Heart right ventricle (tissue), 16 donors: ENCODE measurements at regions not wholly inside any gene's neighbourhood (a gene's known extent, or its start where the extent isn't known, plus 50 kb on each side); places are given as distances from the start of the nearest gene placed in this dataset.
"Not testable (repeated sequence)": the region's sequence is repeated elsewhere in the genome, so short reads cannot be mapped to it uniquely, and the experiment has no call there.

Source experiments
- ATAC-seq, 8 donors: fragments of 200-7000 bp; cut with Tn5 transposase; one replicate each; pipeline ENCODE4 v1.9.1; 2020; ENCODE audit warnings: mild to moderate bottlenecking in 8 of 8, moderate library complexity in 8 of 8, moderate number of reproducible peaks in 1 of 8
- DNase-seq, 2 donors: peaks; one replicate each; pipeline ENCODE4 v3.0.0-alpha.2; 2020
- H3K27ac ChIP-seq, 10 donors: fragments of 200-600 bp; sonication (generic) in 2 of 10; one replicate each; pipeline versions ENCODE4 v1.5.0 to v1.8.0; 2020 to 2022; ENCODE audit warnings: mild to moderate bottlenecking in 3 of 10
- H3K27me3 ChIP-seq, 7 donors: fragments of 200-600 bp; one replicate each; pipeline ENCODE4 v1.8.0; 2021 to 2022; ENCODE audit warnings: mild to moderate bottlenecking in 2 of 7
- H3K36me3 ChIP-seq, 9 donors: fragments of 200-600 bp; sonication (generic) in 1 of 9; one replicate each; pipeline versions ENCODE4 v1.5.0 to v1.8.0; 2020 to 2022; ENCODE audit warnings: mild to moderate bottlenecking in 2 of 9
- H3K4me1 ChIP-seq, 9 donors: fragments of 200-600 bp; sonication (generic) in 1 of 9; one replicate each; pipeline versions ENCODE4 v1.5.0 to v1.8.0; 2020 to 2022; ENCODE audit warnings: mild to moderate bottlenecking in 4 of 9
- H3K4me3 ChIP-seq, 10 donors: fragments of 200-600 bp; sonication (generic) in 2 of 10; one replicate each; pipeline versions ENCODE4 v1.5.0 to v1.8.0; 2020 to 2022; ENCODE audit warnings: mild to moderate bottlenecking in 7 of 10, moderate library complexity in 2 of 10
- H3K9me3 ChIP-seq, 11 donors: fragments of 200-600 bp in 10 of 11; sonication (generic) in 2 of 11; one replicate each; pipeline versions ENCODE4 v1.5.0 to v1.8.0; 2013 to 2022; ENCODE audit warnings: mild to moderate bottlenecking in 2 of 11, control low read depth in 1 of 11, moderate library complexity in 1 of 11
- WGBS, 2 donors: extraction: QIAGEN DNeasy Blood & Tissue Kit; methylation state at CpG; one replicate each; pipeline ENCODE4 v1.1.7; 2013; ENCODE audit warnings: inconsistent platforms in 1 of 2; 5-methylcytosine and 5-hydroxymethylcytosine counted together
- intact Hi-C, 10 donors: fragments of 100-400 bp; cut with DNase I; formaldehyde crosslinking; loops; one replicate each; pipeline versions ENCODE4 v1.11.1 to v1.14.2; 2022
- TF ChIP-seq, protein P1 (sequence below), 9 donors: fragments of 200-600 bp; sonication (generic) in 2 of 9; IDR thresholded peaks; one replicate each; pipeline versions ENCODE4 v1.5.0 to v1.8.0; 2021 to 2022; ENCODE audit warnings: antibody characterized with exemption in 9 of 9, mild to moderate bottlenecking in 5 of 9, moderate library complexity in 1 of 9
- donor health status: Arrhythmogenic right ventricular cardiomyopathy.
- donor health status: ischemic (EF 13 %, LVEDD 7.1; RV severe dilation, severe dysfunction).
- donor health status: healthy with polysubstance abuse.
- donor health status: DM: no; HTN: yes; CAD: no.
- donor health status: DM: no; HTN: no; CAD: no.
- donor health status: ischemic (EF 25% LVEDD 6.9; RV normal size, moderate dysfunction).
- donor health status: ischemic (EF 25% LVEDD 5.7; RV mildly dilated, moderate dysfunction).
- donor health status: healthy.
- donor health status: DM: yes; HTN: yes; CAD: no.
- donor health status: Ischemic cardiomyopathy.
- donor health status: ischemic (EF 35%, LVEDD 5.7; RV mildly dilated, moderate dysfunction).
- donor health status: nonischemic (EF 11% LVEDD 7.7; RV severe dilation, severe dysfunction).
- donor health status: DM: yes; HTN: yes; CAD: no.
- donor health status: PGD.
- donor health status: ischemic (EF 29% LVEDD 5.4; RV normal size, mild dysfunction).
- donor health status: nonischemic (EF 23%, LVEDD 6.1; RV moderate dilation, normal function).

DNA sequence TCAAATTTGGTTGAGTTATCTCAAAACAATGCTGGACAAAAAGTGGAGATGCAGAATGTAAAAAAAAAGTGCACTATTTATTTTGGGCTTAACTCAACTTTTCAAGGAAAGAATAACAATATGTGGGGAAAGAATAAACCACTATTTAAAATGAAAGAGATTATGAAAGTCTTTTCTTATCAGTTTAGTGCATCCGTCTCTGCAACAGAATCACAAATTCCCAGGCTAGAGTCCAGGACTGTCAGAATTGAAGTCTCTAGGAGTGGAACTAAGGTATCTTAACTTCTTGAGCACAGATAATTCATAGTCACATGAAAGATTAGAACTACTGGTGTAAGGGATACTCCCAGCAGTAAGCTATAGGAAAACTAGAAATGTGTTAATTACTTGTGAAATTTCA lies 1200.3 kb upstream of the LRRN3 start:
- Histone ChIP-seq H3K4me1 (no peaks in the 10 kb centered on the region), H3K27ac (no peak overlapping the region), H3K9me3 (peaks cover 0 to 5% (median 0%) of the 10 kb centered on the region in 11 donors), H3K36me3 (no peaks in the 10 kb centered on the region), H3K27me3 (no peaks in the 10 kb centered on the region), H3K4me3 (no peak overlapping the region)
- DNase-seq (no peak), ATAC-seq (no peak)
- WGBS, 2 donors: 14 to 16% methylated on average over 1 of the region's 1 CpG
- intact Hi-C loops: no loop called here
- TF ChIP-seq, protein P1, sequence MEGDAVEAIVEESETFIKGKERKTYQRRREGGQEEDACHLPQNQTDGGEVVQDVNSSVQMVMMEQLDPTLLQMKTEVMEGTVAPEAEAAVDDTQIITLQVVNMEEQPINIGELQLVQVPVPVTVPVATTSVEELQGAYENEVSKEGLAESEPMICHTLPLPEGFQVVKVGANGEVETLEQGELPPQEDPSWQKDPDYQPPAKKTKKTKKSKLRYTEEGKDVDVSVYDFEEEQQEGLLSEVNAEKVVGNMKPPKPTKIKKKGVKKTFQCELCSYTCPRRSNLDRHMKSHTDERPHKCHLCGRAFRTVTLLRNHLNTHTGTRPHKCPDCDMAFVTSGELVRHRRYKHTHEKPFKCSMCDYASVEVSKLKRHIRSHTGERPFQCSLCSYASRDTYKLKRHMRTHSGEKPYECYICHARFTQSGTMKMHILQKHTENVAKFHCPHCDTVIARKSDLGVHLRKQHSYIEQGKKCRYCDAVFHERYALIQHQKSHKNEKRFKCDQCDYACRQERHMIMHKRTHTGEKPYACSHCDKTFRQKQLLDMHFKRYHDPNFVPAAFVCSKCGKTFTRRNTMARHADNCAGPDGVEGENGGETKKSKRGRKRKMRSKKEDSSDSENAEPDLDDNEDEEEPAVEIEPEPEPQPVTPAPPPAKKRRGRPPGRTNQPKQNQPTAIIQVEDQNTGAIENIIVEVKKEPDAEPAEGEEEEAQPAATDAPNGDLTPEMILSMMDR (IDR thresholded peaks at IDR 0.05): no peak

DNA sequence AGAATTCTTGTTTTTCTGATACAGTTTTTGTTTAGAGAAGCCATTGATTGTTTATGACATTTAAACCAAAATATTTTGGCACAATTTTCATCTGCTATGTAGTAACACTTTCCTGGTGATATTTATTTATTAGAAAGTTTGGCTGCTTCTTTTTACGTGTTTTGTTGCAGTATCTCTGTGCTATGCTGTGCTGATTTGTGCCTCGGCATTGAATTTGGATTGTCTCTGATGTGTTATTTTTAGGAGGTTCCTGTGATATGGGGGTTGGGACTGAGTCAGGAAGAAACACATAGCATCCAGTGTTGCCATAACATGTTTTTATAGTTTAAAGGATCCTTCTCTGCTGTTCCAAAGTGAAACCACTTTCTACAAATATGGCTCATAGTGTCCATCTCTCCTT lies 1197.7 kb upstream of the LRRN3 start:
- H3K27me3 ChIP-seq: no peaks in the 10 kb centered on the region
- H3K36me3 ChIP-seq: no peaks in the 10 kb centered on the region
- H3K9me3 ChIP-seq: peaks cover 0 to 5% (median 0%) of the 10 kb centered on the region in 11 donors
- H3K4me1 ChIP-seq: no peaks in the 10 kb centered on the region
- TF ChIP-seq, protein P1 (IDR thresholded peaks at IDR 0.05): no peak
- peak overlapping the region in 1 of 10 donors; percentile 21 for H3K27ac ChIP-seq
- DNase-seq: no peak
- peak overlapping the region in 4 of 10 donors; percentile 19 to 29 (median 24) for H3K4me3 ChIP-seq
- intact Hi-C loops: no loop called here
- WGBS, 2 donors: 30 to 62% methylated on average over 2 of the region's 2 CpGs
- no peak for ATAC-seq

DNA sequence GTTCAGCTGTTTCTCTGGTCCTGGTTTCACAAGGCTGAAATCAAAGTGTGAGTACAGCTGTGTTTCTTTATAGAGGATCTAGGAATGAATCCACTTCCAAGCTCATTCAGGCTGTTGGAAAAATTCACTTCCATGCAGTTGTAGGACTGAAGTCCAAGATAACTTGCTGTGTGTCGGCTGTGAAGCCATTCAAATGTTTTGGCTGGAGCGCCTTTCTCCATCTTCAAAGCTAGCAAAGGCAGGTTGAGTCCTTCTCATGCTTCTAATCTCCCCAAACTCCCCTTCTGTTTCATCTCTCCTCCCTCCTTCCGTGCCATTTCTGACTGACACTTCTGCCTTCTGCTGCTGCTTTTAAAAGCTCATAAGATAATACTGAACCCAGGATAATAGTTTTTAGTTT lies 1195.4 kb upstream of the LRRN3 start:
- H3K27ac ChIP-seq: no peak overlapping the region
- ATAC-seq (no peak), DNase-seq (no peak)
- no peaks in the 10 kb centered on the region for H3K4me1 ChIP-seq
- no peaks in the 10 kb centered on the region for H3K27me3 ChIP-seq
- WGBS, 2 donors: 33 to 41% methylated on average over 3 of the region's 3 CpGs
- TF ChIP-seq, protein P1 (IDR thresholded peaks at IDR 0.05): no peak
- H3K4me3 ChIP-seq: no peak overlapping the region
- intact Hi-C loops: no loop called here
- H3K36me3 ChIP-seq: no peaks in the 10 kb centered on the region
- H3K9me3 ChIP-seq: no peaks in the 10 kb centered on the region

DNA sequence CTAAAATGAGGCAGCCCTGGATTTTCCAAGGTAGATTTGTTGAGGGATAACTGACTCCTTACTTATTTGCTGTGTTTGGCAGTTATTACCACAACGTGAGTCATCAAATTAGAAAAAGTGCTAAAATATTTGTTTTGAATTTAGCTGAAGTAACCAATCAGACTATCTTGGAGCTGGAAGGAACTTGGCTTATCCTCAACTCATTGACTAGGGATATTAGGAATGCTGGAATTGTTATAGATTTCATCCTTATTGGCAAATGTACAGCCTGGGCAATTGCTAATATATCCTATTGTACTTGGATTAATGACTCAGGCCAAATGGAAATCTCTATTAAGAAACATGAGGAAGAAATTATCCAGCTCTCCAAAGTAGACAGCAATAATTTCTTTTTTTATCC lies 1189.0 kb upstream of the LRRN3 start:
- Histone ChIP-seq H3K27ac (no peak overlapping the region), H3K9me3 (no peaks in the 10 kb centered on the region), H3K36me3 (no peaks in the 10 kb centered on the region), H3K4me1 (no peaks in the 10 kb centered on the region), H3K27me3 (no peaks in the 10 kb centered on the region), H3K4me3 (no peak overlapping the region)
- DNase-seq: no peak
- intact Hi-C loops: no loop called here
- WGBS, 2 donors: 64 to 73% methylated on average over 1 of the region's 1 CpG
- ATAC-seq: no peak
- TF ChIP-seq, protein P1 (IDR thresholded peaks at IDR 0.05): no peak

DNA sequence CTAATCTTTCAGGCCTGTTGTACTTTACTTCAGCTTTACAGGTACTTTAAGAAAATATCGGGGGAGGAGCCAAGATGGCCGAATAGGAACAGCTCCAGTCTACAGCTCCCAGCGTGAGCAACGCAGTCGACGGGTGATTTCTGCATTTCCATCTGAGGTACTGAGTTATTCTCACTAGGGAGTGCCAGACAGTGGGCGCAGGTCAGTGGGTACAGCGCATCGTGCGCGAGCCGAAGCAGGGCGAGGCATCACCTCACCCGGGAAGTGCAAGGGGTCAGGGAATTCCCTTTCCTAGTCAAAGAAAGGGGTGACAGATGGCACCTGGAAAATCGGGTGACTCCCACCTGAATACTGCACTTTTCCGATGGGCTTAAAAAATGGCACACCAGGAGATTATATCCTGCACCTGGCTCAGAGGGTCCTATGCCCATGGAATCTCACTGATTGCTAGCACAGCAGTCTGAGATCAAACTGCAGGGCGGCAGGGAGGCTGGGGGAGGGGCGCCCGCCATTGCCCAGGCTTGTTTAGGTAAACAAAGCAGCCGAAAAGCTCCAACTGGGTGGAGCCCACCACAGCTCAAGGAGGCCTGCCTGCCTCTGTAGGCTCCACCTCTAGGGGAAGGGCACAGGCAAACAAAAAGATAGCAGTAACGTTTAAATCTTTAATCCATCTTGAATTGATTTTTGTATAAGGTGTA lies 1185.4 kb upstream of the LRRN3 start:
- ATAC-seq, H3K27me3 ChIP-seq, DNase-seq, H3K36me3 ChIP-seq, intact Hi-C loops, H3K9me3 ChIP-seq, H3K4me1 ChIP-seq, H3K27ac ChIP-seq, H3K4me3 ChIP-seq: not testable (repeated sequence)
- WGBS, 2 donors: 87 to 91% methylated on average over 21 of the region's 21 CpGs
